H9 (cell line): ENCODE measurements at regions not wholly inside any gene's neighbourhood (a gene's known extent, or its start where the extent isn't known, plus 50 kb on each side); places are given as distances from the start of the nearest gene placed in this dataset.

Experiments
- DNase-seq: peaks from one replicate; pipeline ENCODE4 v3.0.0-alpha.2; 2017
- H2AFZ ChIP-seq: one replicate; pipeline ENCODE4 v1.6.1; 2013; ENCODE audit warnings: mild to moderate bottlenecking, low read length, control low read depth, moderate library complexity
- H2AK5ac ChIP-seq: 2 replicates; pipeline ENCODE4 v1.6.1; 2013; ENCODE audit warnings: low read length, control low read depth, mixed read lengths; ENCODE audit not compliant: insufficient read length
- H2BK120ac ChIP-seq: one replicate; pipeline ENCODE4 v1.6.1; 2013; ENCODE audit warnings: low read depth, mild to moderate bottlenecking, low read length, control low read depth, inconsistent platforms; ENCODE audit not compliant: poor library complexity, severe bottlenecking
- H2BK12ac ChIP-seq: 2 replicates; pipeline ENCODE4 v1.6.1; 2013; ENCODE audit warnings: low read length, control low read depth, mixed read lengths, low read depth; ENCODE audit not compliant: insufficient read length
- H2BK15ac ChIP-seq: 2 replicates; pipeline ENCODE4 v1.6.1; 2013; ENCODE audit warnings: low read depth, low read length, control low read depth
- H2BK20ac ChIP-seq: one replicate; pipeline ENCODE4 v1.6.1; 2013; ENCODE audit warnings: low read depth, mild to moderate bottlenecking, low read length, control low read depth, inconsistent platforms; ENCODE audit not compliant: poor library complexity, severe bottlenecking
- H2BK5ac ChIP-seq: 2 replicates; pipeline ENCODE4 v1.6.1; 2013; ENCODE audit warnings: low read length, control low read depth, mixed read lengths; ENCODE audit not compliant: insufficient read length
- H3K14ac ChIP-seq: 2 replicates; pipeline ENCODE4 v1.6.1; 2013; ENCODE audit warnings: low read length, control low read depth; ENCODE audit not compliant: insufficient read depth
- H3K18ac ChIP-seq: 2 replicates; pipeline ENCODE4 v1.6.1; 2013; ENCODE audit warnings: low read depth, mild to moderate bottlenecking, mixed read lengths, low read length, control low read depth; ENCODE audit not compliant: insufficient read length
- H3K23ac ChIP-seq: 2 replicates; pipeline ENCODE4 v1.6.1; 2013; ENCODE audit warnings: low read length, control low read depth, mixed read lengths, low read depth; ENCODE audit not compliant: insufficient read length
- H3K23me2 ChIP-seq: 2 replicates; pipeline ENCODE4 v1.6.1; 2013; ENCODE audit warnings: low read depth, mild to moderate bottlenecking, mixed read lengths, low read length, control low read depth; ENCODE audit not compliant: insufficient read length, poor library complexity, severe bottlenecking
- H3K27ac ChIP-seq: 2 replicates; pipeline ENCODE4 v1.5.1; 2013; ENCODE audit warnings: low read length, control low read depth, mixed read lengths, low read depth; ENCODE audit not compliant: insufficient read length
- H3K27me3 ChIP-seq: 2 replicates; pipeline ENCODE4 v1.6.1; 2013; ENCODE audit warnings: low read length, control low read depth, inconsistent platforms; ENCODE audit not compliant: insufficient read depth
- H3K4ac ChIP-seq: 2 replicates; pipeline ENCODE4 v1.6.1; 2013; ENCODE audit warnings: low read depth, mild to moderate bottlenecking, control low read depth, inconsistent platforms, low read length, moderate library complexity
- H3K4me1 ChIP-seq: 2 replicates; pipeline ENCODE4 v1.6.1; 2013; ENCODE audit warnings: low read length, control low read depth, inconsistent platforms; ENCODE audit not compliant: insufficient read depth
- H3K4me2 ChIP-seq: 2 replicates; pipeline ENCODE4 v1.6.1; 2013; ENCODE audit warnings: low read length, control low read depth, mixed read lengths; ENCODE audit not compliant: insufficient read length, insufficient read depth
- H3K56ac ChIP-seq: 2 replicates; pipeline ENCODE4 v1.6.1; 2013; ENCODE audit warnings: low read depth, mild to moderate bottlenecking, mixed read lengths, low read length, control low read depth; ENCODE audit not compliant: insufficient read length
- H3K79me1 ChIP-seq: 2 replicates; pipeline ENCODE4 v1.6.1; 2013; ENCODE audit warnings: low read depth, mild to moderate bottlenecking, moderate library complexity, low read length, control low read depth, inconsistent platforms; ENCODE audit not compliant: insufficient read depth, poor library complexity, severe bottlenecking
- H3K79me2 ChIP-seq: 2 replicates; pipeline ENCODE4 v1.6.1; 2013; ENCODE audit warnings: low read length, control low read depth, inconsistent platforms; ENCODE audit not compliant: insufficient read depth
- H3K9ac ChIP-seq: 2 replicates; pipeline ENCODE4 v1.6.1; 2013; ENCODE audit warnings: low read length, control low read depth, mixed read lengths; ENCODE audit not compliant: insufficient read length; ENCODE audit errors: extremely low read depth
- H3K9me3 ChIP-seq: one replicate; pipeline ENCODE4 v1.6.1; 2013; ENCODE audit warnings: low read depth, low read length, inconsistent platforms; ENCODE audit not compliant: control insufficient read depth
- H3T11ph ChIP-seq: one replicate; pipeline ENCODE4 v1.6.1; 2013; ENCODE audit warnings: mild to moderate bottlenecking, low read length, control low read depth, inconsistent platforms
- H4K20me1 ChIP-seq: one replicate; pipeline ENCODE4 v1.6.1; 2013; ENCODE audit not compliant: control insufficient read depth, insufficient read length, insufficient read depth
- H4K5ac ChIP-seq: 2 replicates; pipeline ENCODE4 v1.6.1; 2013; ENCODE audit warnings: low read depth, mild to moderate bottlenecking, mixed read lengths, low read length, control low read depth; ENCODE audit not compliant: insufficient read length
- H4K8ac ChIP-seq: replicated peaks from 2 replicates; pipeline ENCODE4 v1.6.1; 2013; ENCODE audit warnings: low read length, control low read depth, mixed read lengths, low read depth; ENCODE audit not compliant: insufficient read length
- H4K91ac ChIP-seq: 2 replicates; pipeline ENCODE4 v1.6.1; 2013; ENCODE audit warnings: low read depth, mild to moderate bottlenecking, moderate library complexity, mixed read lengths, low read length, control low read depth; ENCODE audit not compliant: insufficient read length
- H3K27ac Mint-ChIP-seq, 3 experiments: 2 replicates in 2 of 3; 3 replicates in 1 of 3; pipeline ENCODE4 v1.8.0; 2020 to 2021; ENCODE audit warnings: mixed read lengths in 3 of 3, mild to moderate bottlenecking in 1 of 3, moderate library complexity in 1 of 3
- H3K27me3 Mint-ChIP-seq: 2 replicates; pipeline ENCODE4 v1.8.0; 2021; ENCODE audit warnings: low read depth, mild to moderate bottlenecking, moderate library complexity, mixed read lengths
- H3K36me3 Mint-ChIP-seq, 3 experiments: 2 replicates in 2 of 3; 3 replicates in 1 of 3; pipeline ENCODE4 v1.8.0; 2020 to 2021; ENCODE audit warnings: low read depth in 3 of 3, mixed read lengths in 3 of 3; ENCODE audit not compliant: insufficient read depth in 1 of 3
- H3K4me1 Mint-ChIP-seq, 2 experiments: 2 replicates each; pipeline ENCODE4 v1.8.0; 2020; ENCODE audit warnings: mixed read lengths in 2 of 2
- H3K4me3 Mint-ChIP-seq, 2 experiments: 2 replicates in 1 of 2; 3 replicates in 1 of 2; pipeline ENCODE4 v1.8.0; 2020 to 2021; ENCODE audit warnings: mild to moderate bottlenecking in 2 of 2, mixed read lengths in 2 of 2, moderate library complexity in 1 of 2
- H3K9me3 Mint-ChIP-seq, 2 experiments: 2 replicates in 1 of 2; 3 replicates in 1 of 2; pipeline ENCODE4 v1.8.0; 2020; ENCODE audit warnings: mild to moderate bottlenecking in 2 of 2, mixed read lengths in 2 of 2, moderate library complexity in 1 of 2
- WGBS: extraction: QIAGEN DNeasy Blood & Tissue Kit; methylation state at CpG from one replicate; pipeline ENCODE4 v1.1.7; 2013; ENCODE audit warnings: missing lambda C conversion rate, low lambda C conversion rate, mixed read lengths; ENCODE audit not compliant: insufficient read length; ENCODE audit errors: extremely low coverage; 5-methylcytosine and 5-hydroxymethylcytosine counted together
- TF ChIP-seq, protein P1 (sequence below): fragments of 200-600 bp; sonication (generic); conservative IDR thresholded peaks from 3 replicates; pipeline ENCODE4 v1.8.0; 2021; ENCODE audit warnings: antibody characterized with exemption, mild to moderate bottlenecking

GRCh38 chr1:101739826-101740330, 256.8 kb downstream of the OLFM3 start:
- no peaks in the 10 kb centered on the region for H3K27me3 Mint-ChIP-seq
- TF ChIP-seq, protein P1, sequence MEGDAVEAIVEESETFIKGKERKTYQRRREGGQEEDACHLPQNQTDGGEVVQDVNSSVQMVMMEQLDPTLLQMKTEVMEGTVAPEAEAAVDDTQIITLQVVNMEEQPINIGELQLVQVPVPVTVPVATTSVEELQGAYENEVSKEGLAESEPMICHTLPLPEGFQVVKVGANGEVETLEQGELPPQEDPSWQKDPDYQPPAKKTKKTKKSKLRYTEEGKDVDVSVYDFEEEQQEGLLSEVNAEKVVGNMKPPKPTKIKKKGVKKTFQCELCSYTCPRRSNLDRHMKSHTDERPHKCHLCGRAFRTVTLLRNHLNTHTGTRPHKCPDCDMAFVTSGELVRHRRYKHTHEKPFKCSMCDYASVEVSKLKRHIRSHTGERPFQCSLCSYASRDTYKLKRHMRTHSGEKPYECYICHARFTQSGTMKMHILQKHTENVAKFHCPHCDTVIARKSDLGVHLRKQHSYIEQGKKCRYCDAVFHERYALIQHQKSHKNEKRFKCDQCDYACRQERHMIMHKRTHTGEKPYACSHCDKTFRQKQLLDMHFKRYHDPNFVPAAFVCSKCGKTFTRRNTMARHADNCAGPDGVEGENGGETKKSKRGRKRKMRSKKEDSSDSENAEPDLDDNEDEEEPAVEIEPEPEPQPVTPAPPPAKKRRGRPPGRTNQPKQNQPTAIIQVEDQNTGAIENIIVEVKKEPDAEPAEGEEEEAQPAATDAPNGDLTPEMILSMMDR, result no peak
- H3K23me2 ChIP-seq, result no peaks in the 10 kb centered on the region
- H3K9me3 Mint-ChIP-seq, result no peaks in the 10 kb centered on the region
- H2BK20ac ChIP-seq, result no peak overlapping the region
- no peaks in the 10 kb centered on the region for H3K79me1 ChIP-seq
- no peak overlapping the region for H2AK5ac ChIP-seq
- H3K9ac ChIP-seq, result no peak overlapping the region
- H3K4me1 Mint-ChIP-seq, result peaks cover 27 to 30% of the 10 kb centered on the region in 2 experiments
- H4K5ac ChIP-seq, result no peak overlapping the region
- no peak overlapping the region for H2BK120ac ChIP-seq
- no peaks in the 10 kb centered on the region for H3K27me3 ChIP-seq
- H3K4ac ChIP-seq, result no peak overlapping the region
- no peak overlapping the region for H3K4me3 Mint-ChIP-seq
- H4K91ac ChIP-seq, result no peak overlapping the region
- H3K4me1 ChIP-seq, result peaks cover 5% of the 10 kb centered on the region; the same call in 1 of the 2 replicates
- no peak overlapping the region for H3K27ac Mint-ChIP-seq
- H2AFZ ChIP-seq, result no peak overlapping the region
- no peak overlapping the region for H3K18ac ChIP-seq
- H3K23ac ChIP-seq, result no peak overlapping the region
- H3T11ph ChIP-seq, result no peak overlapping the region
- no peaks in the 10 kb centered on the region for H4K20me1 ChIP-seq
- H3K14ac ChIP-seq, result no peak overlapping the region
- no CpG with 5 or more reads among the region's 1 CpG for whole genome bisulfite sequencing
- no peak overlapping the region for H4K8ac ChIP-seq
- no peaks in the 10 kb centered on the region for H3K9me3 ChIP-seq
- no peak overlapping the region for H3K4me2 ChIP-seq
- no peak overlapping the region for H2BK12ac ChIP-seq
- no peak overlapping the region for H3K27ac ChIP-seq
- DNase-seq, result no peak
- no peak overlapping the region for H2BK5ac ChIP-seq
- no peaks in the 10 kb centered on the region for H3K36me3 Mint-ChIP-seq
- H3K56ac ChIP-seq, result no peak overlapping the region
- no peaks in the 10 kb centered on the region for H3K79me2 ChIP-seq
- H2BK15ac ChIP-seq, result no peak overlapping the region
